Natural killer cell (primary cell): ENCODE measurements at regions not wholly inside any gene's neighbourhood (a gene's known extent, or its start where the extent isn't known, plus 50 kb on each side); places are given as distances from the start of the nearest gene placed in this dataset.
"Not testable (repeated sequence)": the region's sequence is repeated elsewhere in the genome, so short reads cannot be mapped to it uniquely, and the experiment has no call there.

Source experiments
- ATAC-seq, 3 donors: fragments of 150-1000 bp in 2 of 3; fragments of 200-7000 bp in 1 of 3; cut with Tn5 transposase; 1 replicate in 1 of 3; 2 replicates in 2 of 3; pipeline ENCODE4 v1.10.0; 2021; ENCODE audit warnings: mild to moderate bottlenecking in 2 of 3, moderate library complexity in 2 of 3
- DNase-seq, 2 donors: peaks; one replicate each; pipeline versions ENCODE4 v3.0.0 to v3.0.0-alpha.2; 2013 to 2021; ENCODE audit warnings: mixed read lengths in 1 of 2
- H3K27ac ChIP-seq: one replicate; pipeline ENCODE4 v1.5.1; 2013; ENCODE audit warnings: mild to moderate bottlenecking, low read length
- H3K27me3 ChIP-seq: one replicate; pipeline ENCODE4 v1.6.1; 2013; ENCODE audit warnings: low read length; ENCODE audit not compliant: control insufficient read depth, insufficient read depth
- H3K36me3 ChIP-seq: one replicate; pipeline ENCODE4 v1.6.1; 2013; ENCODE audit warnings: low read length; ENCODE audit not compliant: control insufficient read depth, insufficient read depth
- H3K4me1 ChIP-seq: one replicate; pipeline ENCODE4 v1.6.1; 2013; ENCODE audit warnings: low read length; ENCODE audit not compliant: control insufficient read depth, insufficient read depth
- H3K4me3 ChIP-seq: one replicate; pipeline ENCODE4 v1.5.1; 2013; ENCODE audit warnings: low read length
- H3K9me3 ChIP-seq: one replicate; pipeline ENCODE4 v1.6.1; 2013; ENCODE audit warnings: low read length; ENCODE audit not compliant: control insufficient read depth, insufficient read depth
- H3K27ac Mint-ChIP-seq, 2 donors: one replicate each; pipeline ENCODE4 v1.8.0; 2022; ENCODE audit warnings: mild to moderate bottlenecking in 2 of 2, mixed read lengths in 2 of 2, moderate library complexity in 1 of 2
- H3K27me3 Mint-ChIP-seq, 2 donors: one replicate each; pipeline ENCODE4 v1.8.0; 2022; ENCODE audit warnings: low read depth in 2 of 2, mixed read lengths in 2 of 2
- H3K36me3 Mint-ChIP-seq: one replicate; pipeline ENCODE4 v1.8.0; 2022; ENCODE audit warnings: mixed read lengths
- H3K4me1 Mint-ChIP-seq, 2 donors: one replicate each; pipeline ENCODE4 v1.8.0; 2022; ENCODE audit warnings: mixed read lengths in 2 of 2
- H3K4me3 Mint-ChIP-seq: one replicate; pipeline ENCODE4 v1.8.0; 2022; ENCODE audit warnings: mild to moderate bottlenecking, moderate library complexity, mixed read lengths
- H3K9me3 Mint-ChIP-seq, 2 donors: one replicate each; pipeline ENCODE4 v1.8.0; 2022; ENCODE audit warnings: mixed read lengths in 2 of 2
- CTCF ChIP-seq: fragments of 200-600 bp; IDR thresholded peaks from one replicate; pipeline ENCODE4 v1.8.0; 2022; ENCODE audit warnings: antibody characterized with exemption
- WGBS: methylation state at CpG from one replicate; pipeline ENCODE4 v1.1.7; 2013; ENCODE audit warnings: missing lambda C conversion rate; ENCODE audit not compliant: insufficient coverage; 5-methylcytosine and 5-hydroxymethylcytosine counted together
- intact Hi-C: fragments of 100-400 bp; cut with micrococcal nuclease; formaldehyde crosslinking; loops from one replicate; pipeline ENCODE4 v1.14.2; 2022

GRCh38 chr10:78236416-78237015 is 202.9 kb downstream of the RPS24 start:
- H3K27me3 ChIP-seq = peaks cover 4% of the 10 kb centered on the region
- ATAC-seq = peak in 2 of 3 donors; percentile 21 to 25

GRCh38 chr10:78237951-78238350 is 204.3 kb downstream of the RPS24 start:
- H3K9me3 ChIP-seq, H3K36me3 Mint-ChIP-seq, H3K27ac Mint-ChIP-seq, H3K9me3 Mint-ChIP-seq, H3K4me1 ChIP-seq, H3K4me3 ChIP-seq, H3K36me3 ChIP-seq, intact Hi-C loops, H3K4me3 Mint-ChIP-seq, DNase-seq, ATAC-seq, H3K27me3 ChIP-seq, H3K27ac ChIP-seq: not testable (repeated sequence)
- Mint-ChIP-seq H3K4me1 (peaks cover 6 to 13% of the 10 kb centered on the region in 2 donors), H3K27me3 (peaks cover 31 to 50% of the 10 kb centered on the region in 2 donors)
- WGBS = 58% methylated on average over 4 of the region's 5 CpGs

More at GRCh38 chr10:78236416-78237015, 202.9 kb downstream of the RPS24 start:
- peaks cover 9% of the 10 kb centered on the region for H3K4me1 ChIP-seq
- H3K4me3 Mint-ChIP-seq = no peak overlapping the region
- no peak overlapping the region for H3K27ac ChIP-seq
- 38% methylated on average over 7 of the region's 7 CpGs for WGBS
- peaks cover 7 to 13% of the 10 kb centered on the region in 2 donors for H3K4me1 Mint-ChIP-seq
- no peak for TF ChIP-seq CTCF
- H3K9me3 ChIP-seq = no peaks in the 10 kb centered on the region
- H3K9me3 Mint-ChIP-seq = no peaks in the 10 kb centered on the region
- no peaks in the 10 kb centered on the region for H3K36me3 Mint-ChIP-seq
- H3K27ac Mint-ChIP-seq = no peak overlapping the region
- peaks cover 31 to 50% of the 10 kb centered on the region in 2 donors for H3K27me3 Mint-ChIP-seq
- intact Hi-C loops = no loop called here
- H3K36me3 ChIP-seq = no peaks in the 10 kb centered on the region
- no peak for DNase-seq
- no peak overlapping the region for H3K4me3 ChIP-seq

GRCh38 chr10:78247266-78247665 is 213.6 kb downstream of the RPS24 start:
- peaks cover 8% of the 10 kb centered on the region for H3K9me3 ChIP-seq
- peaks cover 34% of the 10 kb centered on the region for H3K4me1 ChIP-seq
- intact Hi-C loops = no loop called here
- no peak overlapping the region for H3K27ac Mint-ChIP-seq
- H3K27me3 Mint-ChIP-seq = peaks cover 11 to 33% of the 10 kb centered on the region in 2 donors
- H3K9me3 Mint-ChIP-seq = no peaks in the 10 kb centered on the region
- H3K4me1 Mint-ChIP-seq = peaks cover 36 to 37% of the 10 kb centered on the region in 2 donors
- H3K4me3 Mint-ChIP-seq = no peak overlapping the region
- TF ChIP-seq CTCF = no peak
- no peaks in the 10 kb centered on the region for H3K36me3 Mint-ChIP-seq
- 95% methylated on average over 2 of the region's 2 CpGs for WGBS
- H3K4me3 ChIP-seq = no peak overlapping the region
- no peak for DNase-seq
- no peaks in the 10 kb centered on the region for H3K27me3 ChIP-seq
- H3K27ac ChIP-seq = no peak overlapping the region
- H3K36me3 ChIP-seq = no peaks in the 10 kb centered on the region
- no peak for ATAC-seq

- Mint-ChIP-seq H3K27ac (no peak overlapping the region), H3K27me3 (peaks cover 16 to 39% of the 10 kb centered on the region in 2 donors), H3K4me1 (peaks cover 36 to 37% of the 10 kb centered on the region in 2 donors), H3K36me3 (no peaks in the 10 kb centered on the region), H3K9me3 (no peaks in the 10 kb centered on the region), H3K4me3 (no peak overlapping the region)
- Histone ChIP-seq H3K27ac (no peak overlapping the region), H3K36me3 (no peaks in the 10 kb centered on the region), H3K4me1 (peaks cover 34% of the 10 kb centered on the region), H3K9me3 (peaks cover 7% of the 10 kb centered on the region), H3K4me3 (no peak overlapping the region), H3K27me3 (no peaks in the 10 kb centered on the region)
- intact Hi-C loops = no loop called here
- TF ChIP-seq CTCF = no peak
- WGBS = 14% methylated on average over 1 of the region's 1 CpG
- no peak for ATAC-seq
- no peak for DNase-seq
These were observed 214.2 kb downstream of the RPS24 start for GRCh38 chr10:78247821-78248220.
